SJSA1 (cell line): ENCODE measurements at regions not wholly inside any gene's neighbourhood (a gene's known extent, or its start where the extent isn't known, plus 50 kb on each side); places are given as distances from the start of the nearest gene placed in this dataset.
"Not testable (repeated sequence)": the region's sequence is repeated elsewhere in the genome, so short reads cannot be mapped to it uniquely, and the experiment has no call there.

Experiments
- DNase-seq, 2 experiments: peaks; one replicate each; pipeline ENCODE4 v3.0.0-alpha.2; 2015 to 2020; ENCODE audit warnings: low spot score in 2 of 2, low read depth in 1 of 2
- H3K27ac ChIP-seq: fragments of 250-450 bp; sonication (Bioruptor Pico); 2 replicates; pipeline ENCODE4 v1.5.1; 2020; ENCODE audit warnings: mild to moderate bottlenecking, moderate library complexity
- H3K27me3 ChIP-seq: fragments of 250-450 bp; sonication (Bioruptor Pico); replicated peaks from 2 replicates; pipeline ENCODE4 v1.5.1; 2020; ENCODE audit warnings: mild to moderate bottlenecking, moderate library complexity
- H3K36me3 ChIP-seq: fragments of 250-450 bp; sonication (Bioruptor Pico); 2 replicates; pipeline ENCODE4 v1.5.1; 2020; ENCODE audit warnings: mild to moderate bottlenecking
- H3K4me1 ChIP-seq: fragments of 250-450 bp; sonication (Bioruptor Pico); replicated peaks from 2 replicates; pipeline ENCODE4 v1.6.1; 2021; ENCODE audit warnings: mild to moderate bottlenecking
- H3K4me3 ChIP-seq: fragments of 250-450 bp; sonication (Bioruptor Pico); 2 replicates; pipeline ENCODE4 v1.5.1; 2020; ENCODE audit warnings: mild to moderate bottlenecking
- H3K9me3 ChIP-seq: fragments of 250-450 bp; sonication (Bioruptor Pico); replicated peaks from 2 replicates; pipeline ENCODE4 v1.5.1; 2020; ENCODE audit warnings: mild to moderate bottlenecking

DNA sequence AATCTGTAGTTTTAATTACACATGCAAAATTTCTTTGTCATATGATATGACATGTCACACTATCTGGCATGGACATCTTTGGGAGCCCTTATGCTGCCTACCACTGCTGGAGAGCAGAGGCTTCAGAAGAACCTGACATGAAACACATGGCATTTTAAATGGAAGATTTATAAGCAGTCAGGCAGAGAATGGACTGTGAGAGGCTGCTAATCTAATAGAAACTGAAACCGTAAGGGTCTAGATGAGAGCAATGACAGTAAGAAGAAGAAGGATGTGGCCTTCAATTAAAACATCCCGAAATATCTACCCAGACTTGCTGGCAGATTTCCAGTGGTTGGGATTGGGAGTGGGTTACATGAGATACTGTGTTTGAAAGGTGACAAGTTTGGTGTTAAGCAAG lies 149.8 kb downstream of the MACIR start:
- no peaks in the 10 kb centered on the region for H3K9me3 ChIP-seq
- H3K4me1 ChIP-seq = 0 out of 2 replicates have a peak, but pooled peaks cover 5% of the 10 kb centered on the region
- H3K36me3 ChIP-seq = no peaks in the 10 kb centered on the region
- H3K27ac ChIP-seq = no peak overlapping the region
- no peak for DNase-seq
- no peaks in the 10 kb centered on the region for H3K27me3 ChIP-seq
- no peak overlapping the region for H3K4me3 ChIP-seq

DNA sequence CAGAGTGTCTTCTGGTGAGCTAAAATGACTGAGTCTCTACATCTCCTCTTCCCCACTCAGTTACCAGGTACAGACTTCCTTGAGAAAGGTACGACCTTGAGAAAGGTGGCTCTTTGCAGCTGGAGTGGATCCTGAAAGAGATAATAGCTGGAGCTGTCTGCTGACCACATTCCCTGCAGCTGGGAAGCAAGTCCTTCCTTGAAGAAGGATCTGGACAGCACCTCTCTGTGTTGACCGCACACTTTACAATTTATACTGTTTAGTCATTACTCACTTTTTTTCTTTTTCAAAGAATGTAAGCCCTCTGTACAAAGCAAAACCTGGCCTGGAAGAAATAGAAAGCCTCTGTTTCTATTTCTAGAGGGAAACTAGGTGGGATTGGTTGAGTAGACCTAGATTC lies 148.8 kb downstream of the MACIR start:
- H3K27ac ChIP-seq = no peak overlapping the region
- H3K9me3 ChIP-seq = no peaks in the 10 kb centered on the region
- H3K4me3 ChIP-seq = no peak overlapping the region
- no peaks in the 10 kb centered on the region for H3K36me3 ChIP-seq
- no peak for DNase-seq
- H3K27me3 ChIP-seq = no peaks in the 10 kb centered on the region
- H3K4me1 ChIP-seq = 0 out of 2 replicates have a peak, but pooled peaks cover 5% of the 10 kb centered on the region

DNA sequence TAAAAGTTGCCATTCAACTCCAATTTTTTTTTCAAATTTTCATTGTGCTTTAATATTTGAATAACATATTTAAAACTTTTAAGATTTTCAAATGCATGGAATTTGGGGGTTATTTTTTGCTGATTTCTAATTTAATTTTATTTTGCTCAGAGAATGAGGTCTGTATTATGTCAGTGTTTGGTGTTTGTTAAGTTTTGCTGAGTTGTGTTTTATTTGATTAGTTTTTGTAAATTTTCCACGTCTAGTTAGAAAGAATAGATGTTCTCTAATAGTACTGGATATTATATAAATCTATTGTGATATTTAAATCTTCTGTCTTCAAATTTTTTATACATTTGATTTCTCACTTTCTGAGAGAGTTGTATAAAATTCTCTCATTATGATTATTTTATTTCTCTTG lies 145.9 kb downstream of the MACIR start:
- Histone ChIP-seq H3K4me3 (no peak overlapping the region), H3K36me3 (no peaks in the 10 kb centered on the region), H3K27me3 (no peaks in the 10 kb centered on the region), H3K27ac (no peak overlapping the region), H3K4me1 (0 out of 2 replicates have a peak, but pooled peaks cover 5% of the 10 kb centered on the region), H3K9me3 (no peaks in the 10 kb centered on the region)
- DNase-seq = no peak

DNA sequence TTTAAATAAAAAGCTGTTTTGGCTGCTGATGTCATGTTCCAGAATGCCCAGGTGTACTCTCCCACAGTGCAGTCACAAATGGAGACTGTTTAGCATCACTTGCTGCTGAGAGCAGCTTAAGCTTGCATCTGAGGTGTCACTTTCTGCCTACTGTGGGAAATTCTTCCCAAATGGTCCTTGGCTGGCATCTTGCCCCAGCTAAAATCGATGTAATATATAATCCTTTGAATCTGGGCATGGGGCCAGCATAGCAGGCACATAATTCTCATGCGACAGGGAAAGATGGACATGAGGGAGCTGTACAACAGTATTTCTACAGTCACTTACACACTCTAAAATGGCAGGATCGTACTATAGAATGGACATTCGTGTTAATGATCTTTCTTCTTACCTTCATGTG lies 144.3 kb downstream of the MACIR start:
- H3K27ac ChIP-seq = no peak overlapping the region
- H3K4me3 ChIP-seq = no peak overlapping the region
- DNase-seq = no peak
- no peaks in the 10 kb centered on the region for H3K36me3 ChIP-seq
- 0 out of 2 replicates have a peak, but pooled peaks cover 5% of the 10 kb centered on the region for H3K4me1 ChIP-seq
- H3K27me3 ChIP-seq = no peaks in the 10 kb centered on the region
- H3K9me3 ChIP-seq = no peaks in the 10 kb centered on the region

DNA sequence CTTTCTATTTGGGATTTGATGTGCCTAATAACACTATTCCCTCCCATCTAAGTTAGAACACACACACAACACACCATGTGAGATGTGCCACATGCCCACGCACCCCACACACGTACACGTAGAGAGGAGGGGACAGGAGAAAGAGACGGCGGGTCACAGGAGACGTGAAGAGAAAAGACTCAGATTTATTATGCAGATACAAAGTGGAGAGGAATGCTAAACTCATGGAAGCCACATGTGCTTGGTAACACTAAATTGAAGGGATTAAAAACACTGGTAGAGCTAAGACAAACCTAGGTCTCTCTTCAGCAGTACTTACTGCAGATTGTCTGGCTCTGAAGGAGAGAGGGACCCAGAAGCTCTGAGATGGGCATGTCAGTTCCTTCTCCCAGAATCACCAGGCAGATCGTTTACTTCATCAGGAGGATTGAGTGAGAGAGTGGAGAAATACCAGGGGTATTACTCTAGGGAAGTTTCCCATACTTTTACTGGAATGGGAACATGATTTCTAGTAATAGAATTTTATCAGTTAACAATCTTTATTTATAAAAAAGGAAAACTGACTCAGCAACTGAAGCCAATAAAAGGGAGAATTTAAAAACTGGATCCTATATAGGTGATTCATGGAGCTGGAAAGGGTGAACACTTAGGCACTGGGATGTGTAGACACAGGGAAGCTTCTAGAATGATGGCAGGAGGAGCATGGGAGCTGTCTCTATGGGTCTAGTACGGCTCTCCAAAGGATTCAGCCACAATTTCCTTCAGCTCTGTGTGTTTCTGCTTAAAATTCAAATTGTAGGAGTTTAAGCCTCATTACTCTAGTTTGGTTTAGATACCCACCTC lies 139.4 kb downstream of the MACIR start:
- DNase-seq = no peak
- Histone ChIP-seq H3K27ac (no peak overlapping the region), H3K27me3 (no peaks in the 10 kb centered on the region), H3K9me3 (no peaks in the 10 kb centered on the region), H3K36me3 (no peaks in the 10 kb centered on the region), H3K4me3 (no peak overlapping the region), H3K4me1 (no peaks in the 10 kb centered on the region)

DNA sequence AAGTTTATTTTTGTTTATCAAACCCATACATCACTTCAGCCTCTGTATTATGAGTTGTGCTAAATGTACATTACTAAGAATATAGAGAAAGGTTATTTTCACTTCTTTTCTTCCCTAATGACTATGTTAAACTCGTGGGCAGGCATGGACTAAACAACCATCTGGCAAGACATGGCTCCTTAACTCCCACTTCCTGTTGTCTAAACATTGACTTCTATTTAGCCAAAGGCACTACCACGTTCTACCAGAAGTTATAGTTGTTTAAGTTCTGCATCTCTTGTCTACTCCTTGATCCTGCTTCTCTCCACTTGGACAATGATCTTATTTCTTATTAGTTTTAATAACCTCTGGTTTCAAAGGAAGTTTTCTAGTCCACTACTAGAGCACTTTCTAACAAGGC lies 136.1 kb downstream of the MACIR start:
- DNase-seq = no peak
- H3K36me3 ChIP-seq = no peaks in the 10 kb centered on the region

DNA sequence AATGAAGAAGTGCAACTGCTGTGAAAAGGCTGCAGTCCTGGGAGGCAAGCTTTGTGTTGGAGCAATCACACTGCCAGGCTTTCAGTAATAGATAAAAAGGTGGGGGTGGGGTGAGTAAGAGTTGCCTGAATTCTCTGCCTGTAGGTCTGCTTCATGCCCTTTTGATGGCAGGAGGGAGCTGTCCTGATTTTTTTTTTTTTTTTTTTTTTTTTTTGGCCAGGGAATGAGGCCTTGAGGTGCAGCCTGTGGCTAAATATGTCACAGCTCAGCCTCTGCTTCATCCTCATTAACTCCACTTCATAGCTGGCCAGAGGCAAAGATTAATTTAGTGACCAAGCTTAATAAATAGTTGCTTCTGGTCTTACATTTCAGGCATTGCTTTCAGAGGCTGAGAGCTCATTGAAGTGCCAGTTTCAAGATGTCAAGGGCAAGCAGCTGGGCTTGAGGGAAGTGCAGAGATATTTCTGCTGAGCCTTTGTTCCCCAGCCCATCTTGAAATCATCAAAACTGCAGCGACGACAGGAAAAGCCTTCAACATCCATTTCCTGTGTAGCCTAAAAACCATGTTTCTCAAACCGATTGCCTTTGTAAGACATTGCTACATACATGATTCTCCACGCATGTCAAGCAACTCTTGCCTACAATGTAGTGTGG lies 134.7 kb downstream of the MACIR start:
- Histone ChIP-seq H3K4me1 (no peaks in the 10 kb centered on the region), H3K27me3 (no peaks in the 10 kb centered on the region), H3K9me3 (no peaks in the 10 kb centered on the region), H3K27ac (no peak overlapping the region), H3K36me3 (no peaks in the 10 kb centered on the region), H3K4me3 (no peak overlapping the region)
- DNase-seq = no peak

More for the DNA sequence above, 136.1 kb downstream of the MACIR start:
- H3K27me3 ChIP-seq = no peaks in the 10 kb centered on the region
- H3K27ac ChIP-seq = no peak overlapping the region
- no peaks in the 10 kb centered on the region for H3K4me1 ChIP-seq
- H3K9me3 ChIP-seq = no peaks in the 10 kb centered on the region
- no peak overlapping the region for H3K4me3 ChIP-seq

DNA sequence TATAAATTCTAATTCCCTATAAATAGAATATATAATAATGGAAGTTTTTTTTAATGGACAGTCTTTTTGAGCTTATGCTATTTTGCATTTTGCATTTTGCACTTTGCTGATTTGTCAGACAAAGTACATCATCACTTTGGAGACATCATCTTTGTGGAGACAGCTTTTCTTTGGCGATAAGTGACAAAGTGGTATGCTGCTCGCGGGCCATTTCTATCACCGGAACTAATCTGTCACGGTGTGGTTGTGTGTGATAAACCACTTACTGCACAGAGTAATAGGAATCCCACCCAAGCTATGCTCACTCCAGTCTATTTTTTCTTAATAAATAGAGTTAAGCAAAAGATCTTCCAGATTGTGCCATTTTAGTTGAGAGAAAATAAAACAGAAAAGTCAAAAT lies 133.1 kb downstream of the MACIR start:
- Histone ChIP-seq H3K4me3 (no peak overlapping the region), H3K36me3 (no peaks in the 10 kb centered on the region), H3K27ac (no peak overlapping the region), H3K27me3 (no peaks in the 10 kb centered on the region), H3K4me1 (no peaks in the 10 kb centered on the region), H3K9me3 (no peaks in the 10 kb centered on the region)
- DNase-seq = no peak

DNA sequence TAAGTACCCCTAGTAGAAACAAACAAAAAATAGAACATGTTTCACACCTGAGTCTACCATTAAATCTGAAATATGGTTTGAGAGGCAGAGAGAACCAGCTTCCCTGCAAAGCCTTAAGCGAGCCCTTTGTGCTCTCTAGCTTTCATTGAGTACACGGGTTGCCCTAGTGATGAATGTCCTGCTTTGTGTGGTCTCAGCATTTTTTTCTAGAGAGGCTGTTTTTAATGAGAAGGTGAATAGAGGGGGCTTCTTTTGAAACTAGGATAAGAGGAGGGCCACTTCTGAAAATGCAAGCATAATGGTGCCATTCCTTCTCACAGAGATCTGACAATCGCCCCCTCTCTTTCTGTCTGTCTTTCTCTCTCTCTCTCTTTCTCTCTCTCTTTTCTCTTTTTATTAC lies 131.3 kb downstream of the MACIR start:
- Histone ChIP-seq H3K36me3 (no peaks in the 10 kb centered on the region), H3K4me1 (no peaks in the 10 kb centered on the region), H3K27me3 (no peaks in the 10 kb centered on the region), H3K4me3 (no peak overlapping the region), H3K9me3 (no peaks in the 10 kb centered on the region), H3K27ac (no peak overlapping the region)
- DNase-seq = no peak

DNA sequence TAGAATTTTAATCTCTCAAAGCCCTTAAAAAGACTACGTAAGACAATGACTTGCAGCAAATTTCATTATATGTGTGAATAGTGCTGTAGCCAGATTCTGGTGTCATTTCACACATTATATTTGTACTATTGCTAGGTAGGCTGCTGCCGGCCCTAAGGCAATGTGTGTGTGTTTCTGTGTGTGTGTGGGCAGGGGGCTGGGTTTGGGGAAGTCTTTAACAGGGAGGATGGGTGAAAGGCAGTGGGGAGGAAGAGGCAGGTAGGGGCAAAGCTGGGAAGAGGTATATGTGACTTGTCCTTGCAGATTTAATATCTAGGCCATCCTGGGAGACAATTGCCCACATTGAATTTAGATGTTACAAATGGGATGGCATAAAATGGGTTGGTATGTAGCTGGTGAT lies 130.8 kb downstream of the MACIR start:
- no peak for DNase-seq
- no peaks in the 10 kb centered on the region for H3K4me1 ChIP-seq
- no peaks in the 10 kb centered on the region for H3K36me3 ChIP-seq

DNA sequence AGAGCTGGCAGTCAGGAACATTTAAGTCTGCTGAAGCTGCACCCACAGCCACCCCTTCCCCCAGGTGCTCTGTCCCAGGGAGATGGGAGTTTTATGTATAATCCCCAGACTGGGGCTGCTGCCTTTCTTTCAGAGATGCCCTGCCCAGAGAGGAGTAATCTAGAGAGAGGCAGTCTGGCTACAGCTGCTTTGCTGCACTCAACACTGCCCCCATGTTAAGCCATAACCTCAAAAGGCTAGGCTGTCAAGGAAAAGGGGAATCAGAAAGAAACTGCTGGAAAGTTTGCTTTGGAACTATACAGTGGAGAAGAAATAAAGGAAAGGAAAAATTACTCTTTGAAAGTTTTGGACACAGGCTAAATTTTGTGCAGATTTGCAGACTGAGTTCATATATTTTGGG lies 127.2 kb downstream of the MACIR start:
- H3K27me3 ChIP-seq = no peaks in the 10 kb centered on the region
- no peak for DNase-seq
- no peaks in the 10 kb centered on the region for H3K4me1 ChIP-seq
- no peaks in the 10 kb centered on the region for H3K9me3 ChIP-seq
- H3K27ac ChIP-seq = no peak overlapping the region
- no peaks in the 10 kb centered on the region for H3K36me3 ChIP-seq
- H3K4me3 ChIP-seq = no peak overlapping the region

More for the DNA sequence above, 130.8 kb downstream of the MACIR start:
- Histone ChIP-seq H3K9me3 (no peaks in the 10 kb centered on the region), H3K27me3 (no peaks in the 10 kb centered on the region), H3K27ac (no peak overlapping the region), H3K4me3 (no peak overlapping the region)

DNA sequence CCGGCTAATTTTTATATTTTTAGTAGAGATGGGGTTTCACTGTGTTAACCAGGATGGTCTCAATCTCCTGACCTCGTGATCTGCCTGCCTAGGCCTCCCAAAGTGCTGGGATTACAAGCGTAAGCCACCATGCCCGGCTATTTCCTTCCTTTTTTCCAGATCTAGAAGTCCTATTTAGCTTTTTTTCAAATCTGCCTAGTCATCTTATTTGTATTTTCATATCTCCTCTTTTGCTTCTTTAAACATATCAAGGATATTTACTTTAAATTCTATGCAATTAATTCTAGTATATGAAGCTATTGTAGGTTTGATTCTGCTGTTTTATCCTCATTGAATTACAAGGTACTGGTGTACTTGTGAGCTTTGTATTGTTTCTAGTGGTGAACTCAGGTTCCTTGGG lies 119.1 kb downstream of the MACIR start:
- not testable (repeated sequence) for H3K4me3 ChIP-seq, H3K9me3 ChIP-seq, H3K4me1 ChIP-seq, H3K27ac ChIP-seq, DNase-seq, H3K27me3 ChIP-seq, H3K36me3 ChIP-seq

DNA sequence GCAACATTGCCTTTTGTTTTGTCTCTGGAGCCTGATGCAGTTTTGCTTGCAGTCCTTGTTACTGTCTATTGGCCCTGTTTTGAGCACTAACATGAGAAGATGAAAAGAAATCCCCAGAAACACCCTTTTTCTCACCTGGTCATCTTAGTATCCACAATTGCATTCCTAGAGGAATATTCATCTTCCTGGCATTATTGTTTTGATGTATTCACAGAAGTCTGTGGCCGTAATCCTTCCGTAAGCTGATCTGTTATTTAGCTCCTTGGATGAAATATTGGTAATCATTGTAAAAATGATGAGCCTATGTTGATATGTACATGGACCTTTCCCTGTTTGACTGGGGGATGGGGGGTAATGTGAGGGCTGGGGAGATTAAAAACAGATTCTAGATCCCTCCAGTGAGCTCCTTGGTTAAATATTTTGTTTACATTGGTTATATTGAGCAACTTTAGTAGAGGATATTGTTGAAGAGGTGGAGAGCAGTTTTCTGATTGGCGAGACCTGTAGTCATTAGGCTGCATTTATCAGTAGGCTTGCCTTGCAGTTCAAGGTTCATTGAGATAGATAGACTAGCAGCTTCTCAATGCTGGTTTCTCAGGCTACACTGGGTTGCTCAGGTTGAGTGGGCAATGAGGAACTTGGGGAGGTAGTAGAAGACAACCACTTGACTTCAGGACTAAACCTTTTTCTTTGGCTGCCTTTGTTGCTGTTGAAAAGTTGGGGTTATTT lies 117.5 kb downstream of the MACIR start:
- no peak overlapping the region for H3K27ac ChIP-seq
- DNase-seq = no peak
- no peaks in the 10 kb centered on the region for H3K4me1 ChIP-seq
- H3K9me3 ChIP-seq = no peaks in the 10 kb centered on the region
- no peaks in the 10 kb centered on the region for H3K27me3 ChIP-seq
- no peak overlapping the region for H3K4me3 ChIP-seq
- no peaks in the 10 kb centered on the region for H3K36me3 ChIP-seq

DNA sequence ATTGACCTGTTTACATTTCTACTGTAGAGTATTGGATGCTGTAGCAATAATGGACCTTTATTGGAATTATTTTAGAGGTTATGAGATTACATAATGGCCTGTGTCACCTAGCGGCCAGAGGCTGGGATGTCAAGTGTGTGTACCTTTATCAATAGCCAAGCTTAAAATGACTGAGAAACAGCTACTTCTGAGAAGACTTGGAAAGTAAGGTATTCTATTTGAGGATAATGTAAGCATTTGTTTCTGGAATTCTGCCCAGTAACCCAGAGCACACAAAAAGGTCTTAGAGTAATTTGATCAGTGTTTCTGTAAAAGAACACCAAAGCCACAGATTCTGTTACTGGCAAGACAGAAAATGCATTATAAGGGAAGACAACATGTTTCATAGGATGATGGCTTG lies 116.8 kb downstream of the MACIR start:
- Histone ChIP-seq H3K4me3 (no peak overlapping the region), H3K27ac (no peak overlapping the region), H3K36me3 (no peaks in the 10 kb centered on the region), H3K27me3 (no peaks in the 10 kb centered on the region), H3K4me1 (no peaks in the 10 kb centered on the region), H3K9me3 (no peaks in the 10 kb centered on the region)
- DNase-seq = no peak
